Glomerular visceral epithelial cell (primary cell): ENCODE measurements at regions not wholly inside any gene's neighbourhood (a gene's known extent, or its start where the extent isn't known, plus 50 kb on each side); places are given as distances from the start of the nearest gene placed in this dataset.
A peak's percentile ranks its signal among the peaks of the same experiment; 100 is the strongest.
"Not testable (repeated sequence)": the region's sequence is repeated elsewhere in the genome, so short reads cannot be mapped to it uniquely, and the experiment has no call there.

Source experiments
- DNase-seq: peaks from one replicate; pipeline ENCODE4 v3.0.0-alpha.2; 2016; ENCODE audit errors: extremely low spot score

GRCh38 chr5:121640298-121640697 is 211.4 kb upstream of the FTMT start:
- DNase-seq: no peak

GRCh38 chr5:121658221-121658620 is 193.5 kb upstream of the FTMT start:
- no peak for DNase-seq

GRCh38 chr5:121660142-121660541 is 191.5 kb upstream of the FTMT start:
- DNase-seq: no peak

GRCh38 chr5:121665542-121665941 is 186.1 kb upstream of the FTMT start:
- DNase-seq: not testable (repeated sequence)

GRCh38 chr5:121667292-121667691 is 184.4 kb upstream of the FTMT start:
- DNase-seq: no peak

- DNase-seq: peak; percentile 91
Measured at GRCh38 chr5:121668635-121669034, 183.0 kb upstream of the FTMT start.

GRCh38 chr5:121671624-121672023 is 180.1 kb upstream of the FTMT start:
- no peak for DNase-seq

GRCh38 chr5:121675924-121676323 is 175.8 kb upstream of the FTMT start:
- DNase-seq: no peak

GRCh38 chr5:121681229-121681855 is 170.3 kb upstream of the FTMT start:
- DNase-seq: no peak

GRCh38 chr5:121688126-121688525 is 163.6 kb upstream of the FTMT start:
- DNase-seq: peak; percentile 22

- DNase-seq: no peak
Measured at GRCh38 chr5:121688781-121689180, 162.9 kb upstream of the FTMT start.

- peak; percentile 12 for DNase-seq
Measured at GRCh38 chr5:121691478-121691877, 160.2 kb upstream of the FTMT start.

- no peak for DNase-seq
Measured at GRCh38 chr5:121692158-121692557, 159.5 kb upstream of the FTMT start.

- no peak for DNase-seq
Measured at GRCh38 chr5:121693864-121694263, 157.8 kb upstream of the FTMT start.

GRCh38 chr5:121695307-121695706 is 156.4 kb upstream of the FTMT start:
- no peak for DNase-seq

- DNase-seq: no peak
Measured at GRCh38 chr5:121698690-121699089, 153.0 kb upstream of the FTMT start.

GRCh38 chr5:121701731-121702130 is 150.0 kb upstream of the FTMT start:
- no peak for DNase-seq

GRCh38 chr5:121702682-121703081 is 149.0 kb upstream of the FTMT start:
- DNase-seq: no peak

GRCh38 chr5:121704291-121704690 is 147.4 kb upstream of the FTMT start:
- DNase-seq: no peak

- DNase-seq: no peak
Measured at GRCh38 chr5:121706686-121707085, 145.0 kb upstream of the FTMT start.

- DNase-seq: no peak
Measured at GRCh38 chr5:121707178-121707577, 144.5 kb upstream of the FTMT start.

GRCh38 chr5:121711416-121711815 is 140.3 kb upstream of the FTMT start:
- DNase-seq: no peak

GRCh38 chr5:121719255-121719654 is 132.4 kb upstream of the FTMT start:
- no peak for DNase-seq

- no peak for DNase-seq
Measured at GRCh38 chr5:121725450-121725849, 126.2 kb upstream of the FTMT start.
